Endodermal cell (in vitro differentiated cells): ENCODE measurements at regions not wholly inside any gene's neighbourhood (a gene's known extent, or its start where the extent isn't known, plus 50 kb on each side); places are given as distances from the start of the nearest gene placed in this dataset.

Experiments used
- DNase-seq: peaks from one replicate; pipeline ENCODE4 v3.0.0-alpha.2; 2017
- H3K27ac ChIP-seq: 2 replicates; pipeline ENCODE4 v1.5.1; 2013; ENCODE audit warnings: mild to moderate bottlenecking, low read depth, low read length, moderate library complexity
- H3K27me3 ChIP-seq: 2 replicates; pipeline ENCODE4 v1.6.1; 2013; ENCODE audit warnings: mild to moderate bottlenecking, low read length, moderate library complexity; ENCODE audit not compliant: insufficient read depth, control insufficient read depth, poor library complexity, severe bottlenecking
- H3K36me3 ChIP-seq: 2 replicates; pipeline ENCODE4 v1.7.0; 2013; ENCODE audit warnings: mild to moderate bottlenecking, low read length, moderate library complexity; ENCODE audit not compliant: control insufficient read depth, insufficient read depth
- H3K4me1 ChIP-seq: one replicate; pipeline ENCODE4 v1.7.0; 2013; ENCODE audit warnings: low read length; ENCODE audit not compliant: control insufficient read depth, insufficient read depth
- H3K4me3 ChIP-seq: 2 replicates; pipeline ENCODE4 v1.5.1; 2013; ENCODE audit warnings: mild to moderate bottlenecking, low read length, moderate library complexity
- H3K9ac ChIP-seq: 2 replicates; pipeline ENCODE4 v1.6.1; 2013; ENCODE audit warnings: mild to moderate bottlenecking, low read length, moderate library complexity; ENCODE audit not compliant: poor library complexity, severe bottlenecking; ENCODE audit errors: extremely low read depth
- H3K9me3 ChIP-seq: 2 replicates; pipeline ENCODE4 v1.6.1; 2013; ENCODE audit warnings: mild to moderate bottlenecking, low read length, moderate library complexity; ENCODE audit not compliant: control insufficient read depth
- H3K27ac Mint-ChIP-seq: 2 replicates; pipeline ENCODE4 v1.8.0; 2020; ENCODE audit warnings: mixed read lengths
- H3K27me3 Mint-ChIP-seq: 2 replicates; pipeline ENCODE4 v1.8.0; 2021; ENCODE audit warnings: mild to moderate bottlenecking, mixed read lengths; ENCODE audit not compliant: insufficient read depth
- H3K36me3 Mint-ChIP-seq: 2 replicates; pipeline ENCODE4 v1.8.0; 2020; ENCODE audit warnings: low read depth, mixed read lengths
- H3K4me1 Mint-ChIP-seq: 2 replicates; pipeline ENCODE4 v1.8.0; 2020; ENCODE audit warnings: mixed read lengths
- H3K4me3 Mint-ChIP-seq: 2 replicates; pipeline ENCODE4 v1.8.0; 2020; ENCODE audit warnings: mild to moderate bottlenecking, moderate library complexity, mixed read lengths
- H3K9me3 Mint-ChIP-seq: 2 replicates; pipeline ENCODE4 v1.8.0; 2020; ENCODE audit warnings: mild to moderate bottlenecking, mixed read lengths
- CTCF ChIP-seq: fragments of 200-600 bp; sonication (generic); conservative IDR thresholded peaks from 2 replicates; pipeline ENCODE4 v1.5.0; 2021; ENCODE audit warnings: antibody characterized with exemption, mild to moderate bottlenecking
- WGBS, 2 experiments: methylation state at CpG; one replicate each; pipeline versions ENCODE4 v1.1.5 to v1.1.7; 2013; ENCODE audit warnings: missing lambda C conversion rate in 2 of 2, mixed read lengths in 1 of 2; ENCODE audit not compliant: insufficient coverage in 1 of 2, insufficient read length in 1 of 2; 5-methylcytosine and 5-hydroxymethylcytosine counted together

- no peak for DNase-seq
- H3K4me1 Mint-ChIP-seq: peaks cover 14% of the 10 kb centered on the region
- H3K36me3 Mint-ChIP-seq: no peaks in the 10 kb centered on the region
Observed at GRCh38 chr4:161160718-161161117, 1003.1 kb downstream of the FSTL5 start.

GRCh38 chr4:161148051-161148450 is 1015.7 kb downstream of the FSTL5 start:
- Mint-ChIP-seq H3K27ac (no peak overlapping the region), H3K4me3 (no peak overlapping the region), H3K36me3 (no peaks in the 10 kb centered on the region), H3K4me1 (no peaks in the 10 kb centered on the region), H3K27me3 (no peaks in the 10 kb centered on the region), H3K9me3 (no peaks in the 10 kb centered on the region)
- Histone ChIP-seq H3K27me3 (no peaks in the 10 kb centered on the region), H3K4me3 (no peak overlapping the region), H3K4me1 (no peaks in the 10 kb centered on the region), H3K27ac (no peak overlapping the region), H3K9ac (no peak overlapping the region), H3K36me3 (no peaks in the 10 kb centered on the region), H3K9me3 (no peaks in the 10 kb centered on the region)
- TF ChIP-seq CTCF: no peak
- 80 to 94% methylated on average over 1 to 2 of the region's 2 CpGs for WGBS, 2 experiments
- DNase-seq: no peak

More at GRCh38 chr4:161160718-161161117, 1003.1 kb downstream of the FSTL5 start:
- Mint-ChIP-seq H3K4me3 (no peak overlapping the region), H3K27ac (no peak overlapping the region), H3K27me3 (no peaks in the 10 kb centered on the region), H3K9me3 (no peaks in the 10 kb centered on the region)
- Histone ChIP-seq H3K27me3 (no peaks in the 10 kb centered on the region), H3K36me3 (no peaks in the 10 kb centered on the region), H3K4me1 (no peaks in the 10 kb centered on the region), H3K27ac (no peak overlapping the region), H3K4me3 (no peak overlapping the region), H3K9ac (no peak overlapping the region), H3K9me3 (no peaks in the 10 kb centered on the region)
- no peak for TF ChIP-seq CTCF
- 36% methylated on average over 2 of the region's 3 CpGs; no CpG with 5 or more reads in 1 of the 2 experiments for WGBS, 2 experiments

- H3K36me3 ChIP-seq: no peaks in the 10 kb centered on the region
- Mint-ChIP-seq H3K4me1 (peaks cover 7% of the 10 kb centered on the region), H3K4me3 (no peak overlapping the region), H3K27ac (no peak overlapping the region), H3K36me3 (no peaks in the 10 kb centered on the region), H3K27me3 (no peaks in the 10 kb centered on the region), H3K9me3 (peaks cover 5% of the 10 kb centered on the region)
- DNase-seq: no peak
- H3K27me3 ChIP-seq: no peaks in the 10 kb centered on the region
- no peaks in the 10 kb centered on the region for H3K4me1 ChIP-seq
- H3K4me3 ChIP-seq: no peak overlapping the region
- H3K9ac ChIP-seq: no peak overlapping the region
- no peak for TF ChIP-seq CTCF
- 82 to 90% methylated on average over 1 to 3 of the region's 3 CpGs for WGBS, 2 experiments
- no peak overlapping the region for H3K27ac ChIP-seq
- H3K9me3 ChIP-seq: peaks cover 7% of the 10 kb centered on the region
Observed at GRCh38 chr4:161143375-161143774, 1020.4 kb downstream of the FSTL5 start.
